SU-DHL-6 (cell line): ENCODE measurements at regions not wholly inside any gene's neighbourhood (a gene's known extent, or its start where the extent isn't known, plus 50 kb on each side); places are given as distances from the start of the nearest gene placed in this dataset.

ENCODE experiments used
- H2AFZ ChIP-seq: fragments of 200-600 bp; sonication (generic); 2 replicates; pipeline ENCODE4 v1.6.1; 2014; ENCODE audit warnings: low read depth, mild to moderate bottlenecking, moderate library complexity, mixed read lengths, antibody characterized with exemption, low read length; ENCODE audit not compliant: severe bottlenecking
- H3F3A ChIP-seq: fragments of 200-600 bp; shearing (Covaris generic); 2 replicates; pipeline ENCODE4 v1.6.0; 2016; ENCODE audit warnings: antibody characterized with exemption, mild to moderate bottlenecking; ENCODE audit not compliant: insufficient read depth
- H3K27ac ChIP-seq: fragments of 200-600 bp; sonication (generic); 2 replicates; pipeline ENCODE4 v1.5.1; 2016; ENCODE audit warnings: low read depth, mild to moderate bottlenecking, low read length, moderate library complexity, mixed read lengths
- H3K27me3 ChIP-seq: fragments of 200-600 bp; sonication (generic), shearing (Covaris generic); 2 replicates; pipeline ENCODE4 v1.6.0; 2014; ENCODE audit warnings: mild to moderate bottlenecking, low read length
- H3K36me3 ChIP-seq: fragments of 200-600 bp; sonication (generic); 2 replicates; pipeline ENCODE4 v1.6.1; 2014; ENCODE audit warnings: mild to moderate bottlenecking, low read length, mixed read lengths
- H3K4me2 ChIP-seq: fragments of 300-600, 200-600 bp; shearing (Covaris generic), sonication (generic); 2 replicates; pipeline ENCODE4 v1.6.0; 2014; ENCODE audit warnings: low read length, low read depth, mild to moderate bottlenecking; ENCODE audit not compliant: poor library complexity, severe bottlenecking
- H3K4me3 ChIP-seq: fragments of 200-600 bp; sonication (generic); 2 replicates; pipeline ENCODE4 v1.5.1; 2014; ENCODE audit warnings: antibody characterized with exemption, low read length, mild to moderate bottlenecking, mixed read lengths; ENCODE audit not compliant: insufficient read depth, poor library complexity, severe bottlenecking
- H3K79me2 ChIP-seq: fragments of 200-600 bp; sonication (generic); 2 replicates; pipeline ENCODE4 v1.6.1; 2014; ENCODE audit warnings: mild to moderate bottlenecking, low read length, moderate library complexity; ENCODE audit not compliant: insufficient read depth
- H3K9ac ChIP-seq: fragments of 200-600 bp; sonication (generic); 2 replicates; pipeline ENCODE4 v1.7.0; 2014; ENCODE audit warnings: mild to moderate bottlenecking, low read length
- H3K9me2 ChIP-seq: fragments of 200-600 bp; sonication (generic); replicated peaks from 2 replicates; pipeline ENCODE4 v1.6.1; 2014; ENCODE audit warnings: low read length; ENCODE audit not compliant: insufficient read depth
- H3K9me3 ChIP-seq: fragments of 200-600 bp; sonication (generic); 2 replicates; pipeline ENCODE4 v1.6.1; 2014; ENCODE audit warnings: low read length, mixed read lengths; ENCODE audit not compliant: insufficient read depth
- H4K20me1 ChIP-seq: fragments of 200-600 bp; sonication (generic); 2 replicates; pipeline ENCODE4 v1.6.1; 2014; ENCODE audit warnings: low read depth, mild to moderate bottlenecking, antibody characterized with exemption, low read length, moderate library complexity, mixed read lengths
- EZH2phosphoT487 ChIP-seq: fragments of 200-600 bp; sonication (generic), shearing (Covaris generic); conservative IDR thresholded peaks from 2 replicates; pipeline ENCODE4 v1.6.1; 2018; ENCODE audit warnings: mild to moderate bottlenecking, antibody characterized with exemption, low read length, moderate library complexity, mixed read lengths
- TF ChIP-seq, protein P1 (sequence below): fragments of 200-600 bp; sonication (generic); IDR thresholded peaks from one replicate; pipeline ENCODE4 v1.5.1; 2017; ENCODE audit warnings: antibody characterized with exemption, mild to moderate bottlenecking, low read length, moderate library complexity; ENCODE audit not compliant: insufficient read depth, poor library complexity, severe bottlenecking

GRCh38 chr5:161093100-161093499 is 241.1 kb upstream of the ATP10B start:
- no peaks in the 10 kb centered on the region; the same call in 1 of the 2 replicates for H3K9me3 ChIP-seq
- TF ChIP-seq EZH2phosphoT487 = no peak
- TF ChIP-seq, protein P1, sequence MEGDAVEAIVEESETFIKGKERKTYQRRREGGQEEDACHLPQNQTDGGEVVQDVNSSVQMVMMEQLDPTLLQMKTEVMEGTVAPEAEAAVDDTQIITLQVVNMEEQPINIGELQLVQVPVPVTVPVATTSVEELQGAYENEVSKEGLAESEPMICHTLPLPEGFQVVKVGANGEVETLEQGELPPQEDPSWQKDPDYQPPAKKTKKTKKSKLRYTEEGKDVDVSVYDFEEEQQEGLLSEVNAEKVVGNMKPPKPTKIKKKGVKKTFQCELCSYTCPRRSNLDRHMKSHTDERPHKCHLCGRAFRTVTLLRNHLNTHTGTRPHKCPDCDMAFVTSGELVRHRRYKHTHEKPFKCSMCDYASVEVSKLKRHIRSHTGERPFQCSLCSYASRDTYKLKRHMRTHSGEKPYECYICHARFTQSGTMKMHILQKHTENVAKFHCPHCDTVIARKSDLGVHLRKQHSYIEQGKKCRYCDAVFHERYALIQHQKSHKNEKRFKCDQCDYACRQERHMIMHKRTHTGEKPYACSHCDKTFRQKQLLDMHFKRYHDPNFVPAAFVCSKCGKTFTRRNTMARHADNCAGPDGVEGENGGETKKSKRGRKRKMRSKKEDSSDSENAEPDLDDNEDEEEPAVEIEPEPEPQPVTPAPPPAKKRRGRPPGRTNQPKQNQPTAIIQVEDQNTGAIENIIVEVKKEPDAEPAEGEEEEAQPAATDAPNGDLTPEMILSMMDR = no peak
- no peak overlapping the region for H3K9ac ChIP-seq
- no peak overlapping the region for H3K4me3 ChIP-seq
- no peaks in the 10 kb centered on the region for H3K79me2 ChIP-seq
- no peaks in the 10 kb centered on the region for H3K36me3 ChIP-seq
- H3K4me2 ChIP-seq = no peak overlapping the region
- no peaks in the 10 kb centered on the region for H4K20me1 ChIP-seq
- no peak overlapping the region for H2AFZ ChIP-seq
- no peak overlapping the region for H3K27ac ChIP-seq
- H3K27me3 ChIP-seq = no peaks in the 10 kb centered on the region
- H3K9me2 ChIP-seq = no peaks in the 10 kb centered on the region
- H3F3A ChIP-seq = no peaks in the 10 kb centered on the region

GRCh38 chr5:161089569-161089968 is 237.6 kb upstream of the ATP10B start:
- Histone ChIP-seq H4K20me1 (no peaks in the 10 kb centered on the region), H3F3A (no peaks in the 10 kb centered on the region), H3K9me3 (no peaks in the 10 kb centered on the region; the same call in 1 of the 2 replicates), H3K9me2 (no peaks in the 10 kb centered on the region), H3K4me3 (no peak overlapping the region), H3K27ac (no peak overlapping the region), H3K36me3 (no peaks in the 10 kb centered on the region), H3K9ac (no peak overlapping the region), H3K79me2 (no peaks in the 10 kb centered on the region), H2AFZ (no peak overlapping the region), H3K27me3 (no peaks in the 10 kb centered on the region), H3K4me2 (no peak overlapping the region)
- no peak for TF ChIP-seq EZH2phosphoT487
- TF ChIP-seq, protein P1 = no peak

GRCh38 chr5:161086461-161086860 is 234.4 kb upstream of the ATP10B start:
- Histone ChIP-seq H3K27ac (no peak overlapping the region), H3K9me2 (no peaks in the 10 kb centered on the region), H3K79me2 (no peaks in the 10 kb centered on the region), H3K4me2 (no peak overlapping the region), H3K36me3 (no peaks in the 10 kb centered on the region), H3K9ac (no peak overlapping the region), H3K4me3 (no peak overlapping the region), H4K20me1 (no peaks in the 10 kb centered on the region), H3K27me3 (no peaks in the 10 kb centered on the region), H3K9me3 (no peaks in the 10 kb centered on the region), H3F3A (no peaks in the 10 kb centered on the region), H2AFZ (no peak overlapping the region)
- no peak for TF ChIP-seq EZH2phosphoT487
- TF ChIP-seq, protein P1 = no peak
